Cerebellar cortex (tissue), 1 donor: ENCODE measurements at regions not wholly inside any gene's neighbourhood (a gene's known extent, or its start where the extent isn't known, plus 50 kb on each side); places are given as distances from the start of the nearest gene placed in this dataset.

Experiments
- DNase-seq: peaks from one replicate; pipeline ENCODE4 v3.0.0-alpha.2; 2015; ENCODE audit warnings: low spot score

- DNase-seq, result no peak
Observed at GRCh38 chr13:81795710-81796109, 1454.8 kb upstream of the SPRY2 start.

- DNase-seq, result no peak
Observed at GRCh38 chr13:81791641-81792040, 1450.7 kb upstream of the SPRY2 start.

GRCh38 chr13:81781471-81781870, 1440.5 kb upstream of the SPRY2 start:
- peak; percentile 62 for DNase-seq

- DNase-seq, result no peak
Observed at GRCh38 chr13:81779876-81780275, 1439.0 kb upstream of the SPRY2 start.

GRCh38 chr13:81778350-81778749, 1437.4 kb upstream of the SPRY2 start:
- DNase-seq, result no peak

GRCh38 chr13:81773263-81773662, 1432.3 kb upstream of the SPRY2 start:
- no peak for DNase-seq

- no peak for DNase-seq
Observed at GRCh38 chr13:81771951-81772350, 1431.0 kb upstream of the SPRY2 start.

GRCh38 chr13:81770868-81771505, 1430.1 kb upstream of the SPRY2 start:
- no peak for DNase-seq

- DNase-seq, result no peak
Observed at GRCh38 chr13:81762449-81762848, 1421.5 kb upstream of the SPRY2 start.

- DNase-seq, result no peak
Observed at GRCh38 chr13:81760316-81760715, 1419.4 kb upstream of the SPRY2 start.

- DNase-seq, result no peak
Observed at GRCh38 chr13:81757348-81757970, 1416.5 kb upstream of the SPRY2 start.

GRCh38 chr13:81745391-81745790, 1404.5 kb upstream of the SPRY2 start:
- peak; percentile 14 for DNase-seq

- no peak for DNase-seq
Observed at GRCh38 chr13:81738364-81738763, 1397.4 kb upstream of the SPRY2 start.

GRCh38 chr13:81726037-81726726, 1385.3 kb upstream of the SPRY2 start:
- no peak for DNase-seq

GRCh38 chr13:81722456-81722855, 1381.5 kb upstream of the SPRY2 start:
- peak; percentile 3 for DNase-seq

- DNase-seq, result no peak
Observed at GRCh38 chr13:81721400-81721799, 1380.5 kb upstream of the SPRY2 start.

- DNase-seq, result no peak
Observed at GRCh38 chr13:81714513-81714912, 1373.6 kb upstream of the SPRY2 start.

GRCh38 chr13:81713201-81713600, 1372.3 kb upstream of the SPRY2 start:
- DNase-seq, result no peak

GRCh38 chr13:81697826-81698225, 1356.9 kb upstream of the SPRY2 start:
- DNase-seq, result no peak

- DNase-seq, result peak; percentile 14
Observed at GRCh38 chr13:81686877-81687276, 1346.0 kb upstream of the SPRY2 start.

- DNase-seq, result no peak
Observed at GRCh38 chr13:81683521-81683920, 1342.6 kb upstream of the SPRY2 start.

GRCh38 chr13:81682081-81682630, 1341.2 kb upstream of the SPRY2 start:
- no peak for DNase-seq

- no peak for DNase-seq
Observed at GRCh38 chr13:81677857-81678256, 1336.9 kb upstream of the SPRY2 start.
